ENCODE measurements at regions not wholly inside any gene's neighbourhood (a gene's known extent, or its start where the extent isn't known, plus 50 kb on each side); places are given as distances from the start of the nearest gene placed in this dataset.

- Histone ChIP-seq H3K9me3 (ENCODE audit: low read length) (no peaks in the 10 kb centered on the region), H3K9me2 (ENCODE audit: insufficient read depth, low read length) (no peaks in the 10 kb centered on the region), H3K27ac (ENCODE audit: low read depth, low read length, poor library complexity, severe bottlenecking) (no peak overlapping the region), H3K4me3 (ENCODE audit: low read depth, low read length, poor library complexity, severe bottlenecking) (no peak overlapping the region), H3K4me2 (ENCODE audit: low read length) (no peak overlapping the region), H2AFZ (ENCODE audit: low read length) (no peak overlapping the region), H3K36me3 (ENCODE audit: insufficient read depth, low read length) (no peaks in the 10 kb centered on the region), H3K79me2 (ENCODE audit: insufficient read depth, low read depth, low read length) (no peaks in the 10 kb centered on the region), H3K4me1 (ENCODE audit: insufficient read depth, low read length, poor library complexity, severe bottlenecking) (no peaks in the 10 kb centered on the region), H4K20me1 (ENCODE audit: insufficient read depth, low read length) (no peaks in the 10 kb centered on the region)
- TF ChIP-seq, protein P1, sequence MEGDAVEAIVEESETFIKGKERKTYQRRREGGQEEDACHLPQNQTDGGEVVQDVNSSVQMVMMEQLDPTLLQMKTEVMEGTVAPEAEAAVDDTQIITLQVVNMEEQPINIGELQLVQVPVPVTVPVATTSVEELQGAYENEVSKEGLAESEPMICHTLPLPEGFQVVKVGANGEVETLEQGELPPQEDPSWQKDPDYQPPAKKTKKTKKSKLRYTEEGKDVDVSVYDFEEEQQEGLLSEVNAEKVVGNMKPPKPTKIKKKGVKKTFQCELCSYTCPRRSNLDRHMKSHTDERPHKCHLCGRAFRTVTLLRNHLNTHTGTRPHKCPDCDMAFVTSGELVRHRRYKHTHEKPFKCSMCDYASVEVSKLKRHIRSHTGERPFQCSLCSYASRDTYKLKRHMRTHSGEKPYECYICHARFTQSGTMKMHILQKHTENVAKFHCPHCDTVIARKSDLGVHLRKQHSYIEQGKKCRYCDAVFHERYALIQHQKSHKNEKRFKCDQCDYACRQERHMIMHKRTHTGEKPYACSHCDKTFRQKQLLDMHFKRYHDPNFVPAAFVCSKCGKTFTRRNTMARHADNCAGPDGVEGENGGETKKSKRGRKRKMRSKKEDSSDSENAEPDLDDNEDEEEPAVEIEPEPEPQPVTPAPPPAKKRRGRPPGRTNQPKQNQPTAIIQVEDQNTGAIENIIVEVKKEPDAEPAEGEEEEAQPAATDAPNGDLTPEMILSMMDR (conservative IDR thresholded peaks at IDR 0.05; ENCODE audit: low read length) = no peak
- no peak for TF ChIP-seq EZH2phosphoT487 (IDR thresholded peaks at IDR 0.05; ENCODE audit: borderline replicate concordance, low read depth, low read length)
- BruUV-seq (replicated peaks) = no TSS peak
- ChIA-PET CTCF (ENCODE audit: unreplicated experiment) (no interaction called here), POLR2A (no interaction called here)
- no peak for DNase-seq (ENCODE audit: low spot score)
- intact Hi-C loops (cut with micrococcal nuclease; ENCODE audit: unreplicated experiment) = no loop called here
These were observed 344.1 kb downstream of the CDC5L start for GRCh38 chr6:44731485-44732095.

DNA sequence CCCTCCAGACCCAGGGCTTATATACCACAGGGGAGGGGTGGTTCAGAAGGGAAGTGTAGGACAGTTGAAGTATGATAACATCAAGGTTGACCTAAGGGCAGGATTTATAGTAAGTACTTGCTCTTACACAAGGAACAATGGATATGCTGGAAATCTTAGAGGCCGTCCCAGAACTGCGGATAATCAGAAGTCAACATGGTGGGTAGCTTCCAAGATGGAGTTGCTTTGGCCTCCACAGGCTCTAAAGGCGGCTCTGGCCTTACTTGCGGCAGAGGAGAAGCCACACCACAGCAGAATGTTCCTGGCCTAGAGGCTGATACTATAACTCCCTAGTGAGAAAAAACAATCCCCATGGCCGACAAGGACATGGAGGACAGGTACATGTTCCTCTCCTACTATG lies 344.7 kb downstream of the CDC5L start:
- BruUV-seq (replicated peaks) = no TSS peak
- ChIA-PET CTCF (ENCODE audit: unreplicated experiment) (no interaction called here), POLR2A (no interaction called here)
- H2AFZ ChIP-seq (ENCODE audit: low read length) = no peak overlapping the region
- H3K9me3 ChIP-seq (ENCODE audit: low read length) = no peaks in the 10 kb centered on the region
- intact Hi-C loops (cut with micrococcal nuclease; ENCODE audit: unreplicated experiment) = no loop called here
- no peaks in the 10 kb centered on the region for H3K36me3 ChIP-seq (ENCODE audit: insufficient read depth, low read length)
- no peaks in the 10 kb centered on the region for H3K79me2 ChIP-seq (ENCODE audit: insufficient read depth, low read depth, low read length)
- TF ChIP-seq, protein P1 (conservative IDR thresholded peaks at IDR 0.05; ENCODE audit: low read length) = no peak
- H3K27ac ChIP-seq (ENCODE audit: low read depth, low read length, poor library complexity, severe bottlenecking) = no peak overlapping the region
- DNase-seq (ENCODE audit: low spot score) = no peak
- no peaks in the 10 kb centered on the region for H3K9me2 ChIP-seq (ENCODE audit: insufficient read depth, low read length)
- no peak overlapping the region for H3K4me2 ChIP-seq (ENCODE audit: low read length)
- no peaks in the 10 kb centered on the region for H3K4me1 ChIP-seq (ENCODE audit: insufficient read depth, low read length, poor library complexity, severe bottlenecking)
- no peak overlapping the region for H3K4me3 ChIP-seq (ENCODE audit: low read depth, low read length, poor library complexity, severe bottlenecking)
- no peaks in the 10 kb centered on the region for H4K20me1 ChIP-seq (ENCODE audit: insufficient read depth, low read length)

DNA sequence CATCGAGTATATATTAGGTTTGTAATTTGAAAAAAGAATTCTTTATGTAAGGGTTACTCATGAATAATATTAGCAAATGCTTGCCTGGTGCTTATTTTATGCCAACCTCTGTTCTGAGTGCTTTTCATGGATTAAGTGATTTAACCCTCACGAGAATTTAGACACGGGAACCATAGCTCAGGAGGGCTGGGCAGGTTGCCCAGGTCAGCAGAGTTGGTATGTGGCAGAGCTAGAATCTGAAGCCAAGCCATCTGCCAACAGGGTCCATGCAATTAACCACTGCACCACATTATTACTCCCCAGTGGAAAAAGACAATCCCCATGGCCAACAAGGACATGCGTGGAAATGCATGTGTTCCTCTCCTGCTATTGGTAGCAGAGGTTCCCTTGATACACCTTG lies 345.6 kb downstream of the CDC5L start:
- DNase-seq (ENCODE audit: low spot score) = no peak
- no peaks in the 10 kb centered on the region for H3K79me2 ChIP-seq (ENCODE audit: insufficient read depth, low read depth, low read length)
- H3K4me1 ChIP-seq (ENCODE audit: insufficient read depth, low read length, poor library complexity, severe bottlenecking) = no peaks in the 10 kb centered on the region
- no peaks in the 10 kb centered on the region for H3K9me3 ChIP-seq (ENCODE audit: low read length)
- H3K27ac ChIP-seq (ENCODE audit: low read depth, low read length, poor library complexity, severe bottlenecking) = no peak overlapping the region
- ChIA-PET CTCF (ENCODE audit: unreplicated experiment) (no interaction called here), POLR2A (no interaction called here)
- intact Hi-C loops (cut with micrococcal nuclease; ENCODE audit: unreplicated experiment) = no loop called here
- no peaks in the 10 kb centered on the region for H4K20me1 ChIP-seq (ENCODE audit: insufficient read depth, low read length)
- no peaks in the 10 kb centered on the region for H3K9me2 ChIP-seq (ENCODE audit: insufficient read depth, low read length)
- BruUV-seq (replicated peaks) = no TSS peak
- no peak overlapping the region for H2AFZ ChIP-seq (ENCODE audit: low read length)
- H3K4me3 ChIP-seq (ENCODE audit: low read depth, low read length, poor library complexity, severe bottlenecking) = no peak overlapping the region
- H3K36me3 ChIP-seq (ENCODE audit: insufficient read depth, low read length) = no peaks in the 10 kb centered on the region
- no peak for TF ChIP-seq EZH2phosphoT487 (IDR thresholded peaks at IDR 0.05; ENCODE audit: borderline replicate concordance, low read depth, low read length)
- TF ChIP-seq, protein P1 (conservative IDR thresholded peaks at IDR 0.05; ENCODE audit: low read length) = no peak
- H3K4me2 ChIP-seq (ENCODE audit: low read length) = no peak overlapping the region
